ENCODE measurements at regions not wholly inside any gene's neighbourhood (a gene's known extent, or its start where the extent isn't known, plus 50 kb on each side); places are given as distances from the start of the nearest gene placed in this dataset.

DNA sequence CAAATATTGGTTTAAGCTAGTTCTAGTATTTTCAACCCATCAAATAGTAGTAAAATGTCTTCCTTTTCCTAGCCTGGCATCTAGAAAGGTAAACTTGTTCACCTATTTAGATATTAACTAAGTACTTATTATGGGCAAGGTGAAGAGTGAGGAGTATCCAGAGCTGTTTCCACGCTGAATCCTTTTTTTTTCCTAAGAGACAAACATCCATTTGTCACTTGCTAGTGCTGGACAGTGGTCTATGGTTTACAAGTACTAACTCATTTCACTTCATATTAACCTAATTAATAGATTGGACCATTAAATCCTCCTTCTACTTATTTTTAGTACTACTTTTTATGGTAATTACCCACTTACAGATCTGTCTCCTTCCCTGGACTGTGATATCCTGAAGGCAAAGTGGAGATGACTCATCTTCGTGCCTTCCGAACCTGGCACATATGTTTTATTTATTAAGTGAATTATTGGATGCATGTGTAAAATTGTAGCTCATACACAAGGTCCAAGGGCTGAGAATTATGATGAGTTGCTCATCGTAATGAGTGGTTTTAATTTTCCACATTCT is 159.6 kb upstream of the IGFBP3 start:
- peak; percentile 52 for DNase-seq (ENCODE audit: extremely low read depth, low read depth)
- H3K4me3 ChIP-seq (replicated peaks; ENCODE audit: low read depth, low read length) = no peak overlapping the region
- TF ChIP-seq, protein P1, sequence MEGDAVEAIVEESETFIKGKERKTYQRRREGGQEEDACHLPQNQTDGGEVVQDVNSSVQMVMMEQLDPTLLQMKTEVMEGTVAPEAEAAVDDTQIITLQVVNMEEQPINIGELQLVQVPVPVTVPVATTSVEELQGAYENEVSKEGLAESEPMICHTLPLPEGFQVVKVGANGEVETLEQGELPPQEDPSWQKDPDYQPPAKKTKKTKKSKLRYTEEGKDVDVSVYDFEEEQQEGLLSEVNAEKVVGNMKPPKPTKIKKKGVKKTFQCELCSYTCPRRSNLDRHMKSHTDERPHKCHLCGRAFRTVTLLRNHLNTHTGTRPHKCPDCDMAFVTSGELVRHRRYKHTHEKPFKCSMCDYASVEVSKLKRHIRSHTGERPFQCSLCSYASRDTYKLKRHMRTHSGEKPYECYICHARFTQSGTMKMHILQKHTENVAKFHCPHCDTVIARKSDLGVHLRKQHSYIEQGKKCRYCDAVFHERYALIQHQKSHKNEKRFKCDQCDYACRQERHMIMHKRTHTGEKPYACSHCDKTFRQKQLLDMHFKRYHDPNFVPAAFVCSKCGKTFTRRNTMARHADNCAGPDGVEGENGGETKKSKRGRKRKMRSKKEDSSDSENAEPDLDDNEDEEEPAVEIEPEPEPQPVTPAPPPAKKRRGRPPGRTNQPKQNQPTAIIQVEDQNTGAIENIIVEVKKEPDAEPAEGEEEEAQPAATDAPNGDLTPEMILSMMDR (IDR thresholded peaks at IDR 0.05; ENCODE audit: low read depth, low read length, missing control alignments) = no peak

DNA sequence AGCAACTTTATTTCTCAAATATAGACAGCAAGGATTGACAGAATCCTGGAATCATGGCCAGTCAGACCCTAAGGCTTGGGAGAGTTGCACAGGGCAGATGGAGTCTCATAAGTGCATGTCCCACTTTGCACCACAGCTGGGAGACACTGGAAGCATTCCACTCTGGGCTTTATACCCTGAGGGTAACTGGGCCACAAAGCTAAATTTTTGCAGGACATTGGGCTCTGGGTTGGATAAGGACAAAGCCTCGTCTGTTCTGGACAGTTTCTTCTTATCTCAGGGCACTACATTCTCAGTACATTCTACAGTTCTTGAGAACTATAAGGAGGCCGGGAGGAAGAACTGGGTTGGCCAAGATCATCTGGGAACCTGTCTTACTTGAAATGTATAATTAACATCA is 158.3 kb upstream of the IGFBP3 start:
- DNase-seq (ENCODE audit: extremely low read depth, low read depth) = no peak
- TF ChIP-seq, protein P1 (IDR thresholded peaks at IDR 0.05; ENCODE audit: low read depth, low read length, missing control alignments) = no peak
- H3K4me3 ChIP-seq (replicated peaks; ENCODE audit: low read depth, low read length) = no peak overlapping the region

DNA sequence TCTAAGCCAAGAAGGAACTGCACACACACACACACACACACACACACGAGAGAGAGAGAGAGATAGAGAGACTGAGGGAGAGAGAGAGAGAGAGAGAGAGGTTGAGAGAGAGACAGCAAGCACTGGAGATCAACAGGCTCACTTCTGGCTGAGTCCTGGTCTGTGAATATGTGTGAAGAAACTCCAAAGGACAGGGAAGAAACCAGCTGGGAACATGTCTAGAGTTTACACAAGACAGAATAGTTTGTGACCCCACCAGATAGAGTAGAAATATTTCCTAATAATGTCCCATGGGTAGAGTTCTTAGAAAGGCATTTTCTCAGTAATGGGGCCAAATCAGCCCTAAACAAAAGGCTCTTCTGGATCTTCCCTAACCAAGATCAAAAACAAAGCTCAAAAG is 155.5 kb upstream of the IGFBP3 start:
- H3K4me3 ChIP-seq (replicated peaks; ENCODE audit: low read depth, low read length) = no peak overlapping the region
- no peak for DNase-seq (ENCODE audit: extremely low read depth, low read depth)
- TF ChIP-seq, protein P1 (IDR thresholded peaks at IDR 0.05; ENCODE audit: low read depth, low read length, missing control alignments) = no peak

DNA sequence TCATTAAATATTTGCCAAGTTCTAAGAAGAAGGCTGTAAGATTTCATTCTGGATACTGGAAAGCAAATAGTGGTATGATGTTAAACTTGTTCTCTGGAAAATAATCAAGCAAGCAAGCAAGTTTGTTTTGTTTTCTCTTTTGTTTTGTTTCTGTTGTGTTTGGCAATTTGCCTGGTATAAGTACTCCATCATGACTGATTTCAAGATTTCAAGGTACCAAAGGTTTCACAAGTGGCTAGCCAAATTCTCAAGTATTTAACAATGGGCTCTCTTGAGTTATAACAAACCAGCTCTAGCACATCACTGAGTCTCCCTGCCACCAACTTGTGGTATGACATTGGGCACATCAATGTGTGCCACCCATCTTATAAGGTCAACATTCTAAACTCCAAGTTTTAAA is 151.7 kb upstream of the IGFBP3 start:
- no peak for DNase-seq (ENCODE audit: extremely low read depth, low read depth)
- TF ChIP-seq, protein P1 (IDR thresholded peaks at IDR 0.05; ENCODE audit: low read depth, low read length, missing control alignments) = no peak
- H3K4me3 ChIP-seq (replicated peaks; ENCODE audit: low read depth, low read length) = no peak overlapping the region

DNA sequence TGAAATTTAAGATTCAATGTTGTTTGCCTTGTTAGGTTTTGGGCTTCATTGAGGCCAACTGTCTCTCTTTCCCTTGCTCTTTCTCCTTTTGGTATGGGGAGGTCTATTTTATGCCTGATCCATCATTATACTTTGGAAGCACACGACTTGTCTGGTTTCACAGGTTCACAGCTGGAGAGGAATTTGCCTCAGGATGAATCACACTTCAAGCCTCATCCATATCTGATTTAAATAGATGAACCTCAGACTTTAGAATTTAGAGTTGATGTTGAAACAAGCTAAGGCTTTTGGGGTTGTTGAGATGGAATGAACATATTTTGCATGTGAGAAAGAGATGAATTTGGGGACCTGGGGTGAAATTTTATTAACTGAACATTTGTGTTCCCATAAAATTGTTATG is 150.5 kb upstream of the IGFBP3 start:
- H3K4me3 ChIP-seq (replicated peaks; ENCODE audit: low read depth, low read length) = no peak overlapping the region
- TF ChIP-seq, protein P1 (IDR thresholded peaks at IDR 0.05; ENCODE audit: low read depth, low read length, missing control alignments) = no peak
- DNase-seq (ENCODE audit: extremely low read depth, low read depth) = no peak

DNA sequence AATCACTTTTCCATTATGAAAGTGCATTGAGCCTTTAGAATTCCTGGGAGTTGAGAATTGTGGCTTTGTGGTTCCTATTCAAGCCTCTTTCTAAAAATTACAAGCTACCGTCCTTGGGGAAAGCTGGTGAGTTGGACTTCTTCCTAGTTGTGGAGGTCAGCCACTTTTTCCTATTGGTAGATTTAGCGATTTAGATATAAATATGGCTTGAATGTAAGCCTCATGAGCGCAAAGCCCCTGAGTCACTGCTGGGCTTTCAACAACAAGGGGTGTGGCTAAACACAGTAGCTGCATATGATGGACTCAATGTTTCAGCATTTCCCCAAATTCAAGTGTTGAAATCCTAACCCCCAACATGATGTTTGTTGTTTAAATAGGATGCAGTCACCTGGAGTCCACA is 150.0 kb upstream of the IGFBP3 start:
- TF ChIP-seq, protein P1 (IDR thresholded peaks at IDR 0.05; ENCODE audit: low read depth, low read length, missing control alignments) = no peak
- no peak for DNase-seq (ENCODE audit: extremely low read depth, low read depth)
- H3K4me3 ChIP-seq (replicated peaks; ENCODE audit: low read depth, low read length) = no peak overlapping the region

DNA sequence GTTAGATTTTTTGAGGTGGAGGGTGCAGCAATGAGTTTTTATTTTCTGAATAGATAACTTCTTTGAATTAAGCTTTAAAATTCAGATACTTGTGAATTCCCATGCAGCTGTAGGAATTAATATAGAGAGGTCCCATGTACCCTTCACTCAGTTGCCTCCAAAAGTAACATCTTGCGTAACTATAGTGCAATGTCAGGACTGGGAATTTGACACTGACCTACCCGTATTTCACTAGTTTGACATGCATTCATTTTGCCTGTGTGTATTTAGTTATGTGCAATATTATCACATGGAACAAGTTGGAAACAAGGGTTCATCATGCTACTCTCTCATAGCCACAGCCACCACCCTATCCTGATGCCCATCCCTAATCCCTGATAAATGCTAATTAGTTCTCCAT is 147.1 kb upstream of the IGFBP3 start:
- DNase-seq (ENCODE audit: extremely low read depth, low read depth) = no peak
- no peak overlapping the region for H3K4me3 ChIP-seq (replicated peaks; ENCODE audit: low read depth, low read length)
- TF ChIP-seq, protein P1 (IDR thresholded peaks at IDR 0.05; ENCODE audit: low read depth, low read length, missing control alignments) = no peak

Measured in HFF-Myc (cell line).